Lower leg skin (tissue), 4 donors: ENCODE measurements at regions not wholly inside any gene's neighbourhood (a gene's known extent, or its start where the extent isn't known, plus 50 kb on each side); places are given as distances from the start of the nearest gene placed in this dataset.
"Not testable (repeated sequence)": the region's sequence is repeated elsewhere in the genome, so short reads cannot be mapped to it uniquely, and the experiment has no call there.

Source experiments
- DNase-seq, 2 donors: peaks; one replicate each; pipeline ENCODE4 v3.0.0-alpha.2; 2019; ENCODE audit warnings: low spot score in 2 of 2
- H3K4me3 ChIP-seq: fragments of 200-600 bp; sonication (generic); 2 replicates; pipeline ENCODE4 v1.5.1; 2017; ENCODE audit warnings: mild to moderate bottlenecking, low read depth; ENCODE audit not compliant: poor library complexity, severe bottlenecking
- CTCF ChIP-seq, 3 donors: fragments of 450-650 bp; IDR thresholded peaks; one replicate each; pipeline ENCODE4 v1.5.1; 2016; ENCODE audit warnings: antibody characterized with exemption in 3 of 3, mild to moderate bottlenecking in 3 of 3, moderate library complexity in 2 of 3
- POLR2A ChIP-seq, 2 donors: fragments of 450-650 bp; IDR thresholded peaks; one replicate each; pipeline ENCODE4 v1.6.1; 2016 to 2017; ENCODE audit warnings: antibody characterized with exemption in 2 of 2, mild to moderate bottlenecking in 1 of 2, moderate library complexity in 1 of 2
- WGBS, 2 donors: methylation state at CpG; one replicate each; pipeline ENCODE4 v1.1.5; 2018; 5-methylcytosine and 5-hydroxymethylcytosine counted together
- intact Hi-C: fragments of 100-400 bp; cut with DNase I; formaldehyde crosslinking; loops from one replicate; pipeline ENCODE4 v1.15.0; 2023; ENCODE audit warnings: low total_unique reads

- no peak for DNase-seq
- 45 to 49% methylated on average over 3 of the region's 3 CpGs for WGBS, 2 donors
- TF ChIP-seq POLR2A (IDR thresholded peaks at IDR 0.05), result no peak
- TF ChIP-seq CTCF (IDR thresholded peaks at IDR 0.05), result no peak
- intact Hi-C loops, result no loop called here
- H3K4me3 ChIP-seq, result no peak overlapping the region
Measured at GRCh38 chr6:48611332-48611731, 500.3 kb upstream of the PTCHD4 start.

GRCh38 chr6:48610846-48611245, 499.8 kb upstream of the PTCHD4 start:
- intact Hi-C loops, result no loop called here
- DNase-seq, result no peak
- 3 to 17% methylated on average over 1 of the region's 1 CpG for WGBS, 2 donors
- TF ChIP-seq POLR2A (IDR thresholded peaks at IDR 0.05) (no peak), CTCF (IDR thresholded peaks at IDR 0.05) (no peak)
- no peak overlapping the region for H3K4me3 ChIP-seq

GRCh38 chr6:48606618-48607017, 495.6 kb upstream of the PTCHD4 start:
- DNase-seq, result no peak

GRCh38 chr6:48597951-48598350, 487.0 kb upstream of the PTCHD4 start:
- no peak for TF ChIP-seq POLR2A (IDR thresholded peaks at IDR 0.05)
- no peak for TF ChIP-seq CTCF (IDR thresholded peaks at IDR 0.05)
- intact Hi-C loops, result no loop called here
- WGBS, 2 donors, result 52 to 73% methylated on average over 3 of the region's 3 CpGs

More at GRCh38 chr6:48606618-48607017, 495.6 kb upstream of the PTCHD4 start:
- intact Hi-C loops, result no loop called here
- no peak overlapping the region for H3K4me3 ChIP-seq
- TF ChIP-seq CTCF (IDR thresholded peaks at IDR 0.05) (no peak), POLR2A (IDR thresholded peaks at IDR 0.05) (no peak)

GRCh38 chr6:48596830-48597229, 485.8 kb upstream of the PTCHD4 start:
- no peak overlapping the region for H3K4me3 ChIP-seq
- TF ChIP-seq CTCF (IDR thresholded peaks at IDR 0.05) (no peak), POLR2A (IDR thresholded peaks at IDR 0.05) (no peak)
- no peak for DNase-seq
- intact Hi-C loops, result no loop called here

More at GRCh38 chr6:48597951-48598350, 487.0 kb upstream of the PTCHD4 start:
- no peak for DNase-seq
- H3K4me3 ChIP-seq, result no peak overlapping the region

GRCh38 chr6:48591158-48591557, 480.2 kb upstream of the PTCHD4 start:
- H3K4me3 ChIP-seq, intact Hi-C loops: not testable (repeated sequence)

More at GRCh38 chr6:48591158-48591557, 480.2 kb upstream of the PTCHD4 start:
- DNase-seq, result not testable (repeated sequence)
